GM21529 (cell line): ENCODE measurements at regions not wholly inside any gene's neighbourhood (a gene's known extent, or its start where the extent isn't known, plus 50 kb on each side); places are given as distances from the start of the nearest gene placed in this dataset.
"Not testable (repeated sequence)": the region's sequence is repeated elsewhere in the genome, so short reads cannot be mapped to it uniquely, and the experiment has no call there.

Source experiments
- ATAC-seq: cut with Tn5 transposase; IDR thresholded peaks from one replicate; pipeline ENCODE4 v1.9.1; 2021; ENCODE audit not compliant: unreplicated experiment

- ATAC-seq, result no peak
Observed at GRCh38 chr9:38257626-38258215, 134.8 kb upstream of the ALDH1B1 start.

GRCh38 chr9:38256461-38256860 lies 136.0 kb upstream of the ALDH1B1 start:
- ATAC-seq, result no peak

- ATAC-seq, result no peak
Observed at GRCh38 chr9:38255599-38255998, 136.9 kb upstream of the ALDH1B1 start.

GRCh38 chr9:38254756-38255155 lies 137.7 kb upstream of the ALDH1B1 start:
- ATAC-seq, result no peak

- no peak for ATAC-seq
Observed at GRCh38 chr9:38254151-38254550, 138.4 kb upstream of the ALDH1B1 start.

GRCh38 chr9:38253200-38253599 lies 139.3 kb upstream of the ALDH1B1 start:
- ATAC-seq, result no peak

- no peak for ATAC-seq
Observed at GRCh38 chr9:38251036-38251860, 141.3 kb upstream of the ALDH1B1 start.

- ATAC-seq, result no peak
Observed at GRCh38 chr9:38250279-38251035, 142.0 kb upstream of the ALDH1B1 start.

GRCh38 chr9:38249587-38250210 lies 142.8 kb upstream of the ALDH1B1 start:
- ATAC-seq, result no peak

- ATAC-seq, result no peak
Observed at GRCh38 chr9:38249049-38249448, 143.5 kb upstream of the ALDH1B1 start.

- ATAC-seq, result no peak
Observed at GRCh38 chr9:38246833-38247232, 145.7 kb upstream of the ALDH1B1 start.

- no peak for ATAC-seq
Observed at GRCh38 chr9:38244971-38245370, 147.5 kb upstream of the ALDH1B1 start.

- no peak for ATAC-seq
Observed at GRCh38 chr9:38243993-38244392, 148.5 kb upstream of the ALDH1B1 start.

- ATAC-seq, result not testable (repeated sequence)
Observed at GRCh38 chr9:38242151-38242550, 150.4 kb upstream of the ALDH1B1 start.

GRCh38 chr9:38240051-38240450 lies 152.5 kb upstream of the ALDH1B1 start:
- ATAC-seq, result no peak

- no peak for ATAC-seq
Observed at GRCh38 chr9:38235244-38235643, 157.3 kb upstream of the ALDH1B1 start.

GRCh38 chr9:38234479-38235170 lies 157.9 kb upstream of the ALDH1B1 start:
- ATAC-seq, result no peak

- ATAC-seq, result no peak
Observed at GRCh38 chr9:38233796-38234355, 158.6 kb upstream of the ALDH1B1 start.

- no peak for ATAC-seq
Observed at GRCh38 chr9:38233343-38233742, 159.2 kb upstream of the ALDH1B1 start.

- no peak for ATAC-seq
Observed at GRCh38 chr9:38232895-38233294, 159.6 kb upstream of the ALDH1B1 start.
